H1 (cell line): ENCODE measurements at regions not wholly inside any gene's neighbourhood (a gene's known extent, or its start where the extent isn't known, plus 50 kb on each side); places are given as distances from the start of the nearest gene placed in this dataset.

Source experiments
- CHD1 ChIP-seq: IDR thresholded peaks from 2 replicates; pipeline ENCODE4 v1.6.1; 2012; ENCODE audit warnings: low read depth, low read length, improper control_type of control experiment
- HDAC2 ChIP-seq, 2 experiments: fragments of 300-600 bp in 1 of 2; sonication (generic) in 1 of 2; IDR thresholded peaks; 2 replicates each; pipeline ENCODE4 v1.6.1; 2011 to 2012; ENCODE audit warnings: low read depth in 2 of 2, low read length in 2 of 2, mild to moderate bottlenecking in 2 of 2, moderate library complexity in 2 of 2, borderline replicate concordance in 1 of 2, inconsistent platforms in 1 of 2
- RFX5 ChIP-seq: IDR thresholded peaks from 2 replicates; pipeline ENCODE4 v1.6.1; 2011; ENCODE audit warnings: low read depth, low read length, improper control_type of control experiment, borderline replicate concordance
- SIRT6 ChIP-seq: IDR thresholded peaks from one replicate; pipeline ENCODE4 v1.7.1; 2012; ENCODE audit warnings: low read length, inconsistent platforms
- TF ChIP-seq, protein P1 (sequence below): fragments of 300-600 bp; sonication (generic); IDR thresholded peaks from 2 replicates; pipeline ENCODE4 v1.7.1; 2012; ENCODE audit warnings: low read length, moderate library complexity, mild to moderate bottlenecking, inconsistent platforms; ENCODE audit not compliant: insufficient replicate concordance

DNA sequence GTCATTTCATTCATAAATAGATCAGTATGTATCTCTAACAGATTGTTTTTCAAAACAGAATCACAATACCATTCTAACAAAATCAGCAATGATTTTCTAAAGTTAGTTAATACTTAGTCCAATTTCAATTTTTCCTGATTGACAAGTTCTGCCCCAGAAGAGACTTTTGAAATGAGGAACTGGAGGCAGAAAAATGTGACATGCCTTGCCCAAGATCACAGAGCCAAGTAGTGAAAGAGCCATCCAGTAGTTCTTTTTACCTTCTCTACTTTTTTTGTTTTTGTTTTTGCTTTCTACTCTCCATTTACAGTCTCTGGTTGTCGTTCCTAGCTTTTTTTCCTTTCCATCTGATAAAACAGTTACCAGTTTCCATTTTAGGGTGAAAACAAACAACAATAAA, 129.3 kb upstream of the TMEM164 start (continued):
- TF ChIP-seq, protein P1, sequence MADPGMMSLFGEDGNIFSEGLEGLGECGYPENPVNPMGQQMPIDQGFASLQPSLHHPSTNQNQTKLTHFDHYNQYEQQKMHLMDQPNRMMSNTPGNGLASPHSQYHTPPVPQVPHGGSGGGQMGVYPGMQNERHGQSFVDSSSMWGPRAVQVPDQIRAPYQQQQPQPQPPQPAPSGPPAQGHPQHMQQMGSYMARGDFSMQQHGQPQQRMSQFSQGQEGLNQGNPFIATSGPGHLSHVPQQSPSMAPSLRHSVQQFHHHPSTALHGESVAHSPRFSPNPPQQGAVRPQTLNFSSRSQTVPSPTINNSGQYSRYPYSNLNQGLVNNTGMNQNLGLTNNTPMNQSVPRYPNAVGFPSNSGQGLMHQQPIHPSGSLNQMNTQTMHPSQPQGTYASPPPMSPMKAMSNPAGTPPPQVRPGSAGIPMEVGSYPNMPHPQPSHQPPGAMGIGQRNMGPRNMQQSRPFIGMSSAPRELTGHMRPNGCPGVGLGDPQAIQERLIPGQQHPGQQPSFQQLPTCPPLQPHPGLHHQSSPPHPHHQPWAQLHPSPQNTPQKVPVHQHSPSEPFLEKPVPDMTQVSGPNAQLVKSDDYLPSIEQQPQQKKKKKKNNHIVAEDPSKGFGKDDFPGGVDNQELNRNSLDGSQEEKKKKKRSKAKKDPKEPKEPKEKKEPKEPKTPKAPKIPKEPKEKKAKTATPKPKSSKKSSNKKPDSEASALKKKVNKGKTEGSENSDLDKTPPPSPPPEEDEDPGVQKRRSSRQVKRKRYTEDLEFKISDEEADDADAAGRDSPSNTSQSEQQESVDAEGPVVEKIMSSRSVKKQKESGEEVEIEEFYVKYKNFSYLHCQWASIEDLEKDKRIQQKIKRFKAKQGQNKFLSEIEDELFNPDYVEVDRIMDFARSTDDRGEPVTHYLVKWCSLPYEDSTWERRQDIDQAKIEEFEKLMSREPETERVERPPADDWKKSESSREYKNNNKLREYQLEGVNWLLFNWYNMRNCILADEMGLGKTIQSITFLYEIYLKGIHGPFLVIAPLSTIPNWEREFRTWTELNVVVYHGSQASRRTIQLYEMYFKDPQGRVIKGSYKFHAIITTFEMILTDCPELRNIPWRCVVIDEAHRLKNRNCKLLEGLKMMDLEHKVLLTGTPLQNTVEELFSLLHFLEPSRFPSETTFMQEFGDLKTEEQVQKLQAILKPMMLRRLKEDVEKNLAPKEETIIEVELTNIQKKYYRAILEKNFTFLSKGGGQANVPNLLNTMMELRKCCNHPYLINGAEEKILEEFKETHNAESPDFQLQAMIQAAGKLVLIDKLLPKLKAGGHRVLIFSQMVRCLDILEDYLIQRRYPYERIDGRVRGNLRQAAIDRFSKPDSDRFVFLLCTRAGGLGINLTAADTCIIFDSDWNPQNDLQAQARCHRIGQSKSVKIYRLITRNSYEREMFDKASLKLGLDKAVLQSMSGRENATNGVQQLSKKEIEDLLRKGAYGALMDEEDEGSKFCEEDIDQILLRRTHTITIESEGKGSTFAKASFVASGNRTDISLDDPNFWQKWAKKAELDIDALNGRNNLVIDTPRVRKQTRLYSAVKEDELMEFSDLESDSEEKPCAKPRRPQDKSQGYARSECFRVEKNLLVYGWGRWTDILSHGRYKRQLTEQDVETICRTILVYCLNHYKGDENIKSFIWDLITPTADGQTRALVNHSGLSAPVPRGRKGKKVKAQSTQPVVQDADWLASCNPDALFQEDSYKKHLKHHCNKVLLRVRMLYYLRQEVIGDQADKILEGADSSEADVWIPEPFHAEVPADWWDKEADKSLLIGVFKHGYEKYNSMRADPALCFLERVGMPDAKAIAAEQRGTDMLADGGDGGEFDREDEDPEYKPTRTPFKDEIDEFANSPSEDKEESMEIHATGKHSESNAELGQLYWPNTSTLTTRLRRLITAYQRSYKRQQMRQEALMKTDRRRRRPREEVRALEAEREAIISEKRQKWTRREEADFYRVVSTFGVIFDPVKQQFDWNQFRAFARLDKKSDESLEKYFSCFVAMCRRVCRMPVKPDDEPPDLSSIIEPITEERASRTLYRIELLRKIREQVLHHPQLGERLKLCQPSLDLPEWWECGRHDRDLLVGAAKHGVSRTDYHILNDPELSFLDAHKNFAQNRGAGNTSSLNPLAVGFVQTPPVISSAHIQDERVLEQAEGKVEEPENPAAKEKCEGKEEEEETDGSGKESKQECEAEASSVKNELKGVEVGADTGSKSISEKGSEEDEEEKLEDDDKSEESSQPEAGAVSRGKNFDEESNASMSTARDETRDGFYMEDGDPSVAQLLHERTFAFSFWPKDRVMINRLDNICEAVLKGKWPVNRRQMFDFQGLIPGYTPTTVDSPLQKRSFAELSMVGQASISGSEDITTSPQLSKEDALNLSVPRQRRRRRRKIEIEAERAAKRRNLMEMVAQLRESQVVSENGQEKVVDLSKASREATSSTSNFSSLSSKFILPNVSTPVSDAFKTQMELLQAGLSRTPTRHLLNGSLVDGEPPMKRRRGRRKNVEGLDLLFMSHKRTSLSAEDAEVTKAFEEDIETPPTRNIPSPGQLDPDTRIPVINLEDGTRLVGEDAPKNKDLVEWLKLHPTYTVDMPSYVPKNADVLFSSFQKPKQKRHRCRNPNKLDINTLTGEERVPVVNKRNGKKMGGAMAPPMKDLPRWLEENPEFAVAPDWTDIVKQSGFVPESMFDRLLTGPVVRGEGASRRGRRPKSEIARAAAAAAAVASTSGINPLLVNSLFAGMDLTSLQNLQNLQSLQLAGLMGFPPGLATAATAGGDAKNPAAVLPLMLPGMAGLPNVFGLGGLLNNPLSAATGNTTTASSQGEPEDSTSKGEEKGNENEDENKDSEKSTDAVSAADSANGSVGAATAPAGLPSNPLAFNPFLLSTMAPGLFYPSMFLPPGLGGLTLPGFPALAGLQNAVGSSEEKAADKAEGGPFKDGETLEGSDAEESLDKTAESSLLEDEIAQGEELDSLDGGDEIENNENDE: no peak
- TF ChIP-seq SIRT6 (no peak), HDAC2 (IDR thresholded peaks at IDR 0.05; ENCODE audit: borderline replicate concordance in 1 of 2, low read depth in 2 of 2, low read length in 2 of 2) (no peak), CHD1 (no peak), RFX5 (no peak)
